KMS-11 (cell line): ENCODE measurements at regions not wholly inside any gene's neighbourhood (a gene's known extent, or its start where the extent isn't known, plus 50 kb on each side); places are given as distances from the start of the nearest gene placed in this dataset.

ENCODE experiments used
- H2AFZ ChIP-seq: fragments of 200-600 bp; sonication (generic); 2 replicates; pipeline ENCODE4 v1.6.1; 2016; ENCODE audit warnings: antibody characterized with exemption, mixed run types, low read depth
- H3K27ac ChIP-seq: fragments of 200-600 bp; sonication (generic); 2 replicates; pipeline ENCODE4 v1.6.1; 2016; ENCODE audit warnings: mild to moderate bottlenecking, mixed run types
- H3K27me3 ChIP-seq: fragments of 200-600 bp; sonication (generic); 2 replicates; pipeline ENCODE4 v1.6.1; 2017; ENCODE audit warnings: mild to moderate bottlenecking, low read depth, mixed run types, moderate library complexity; ENCODE audit not compliant: insufficient read depth
- H3K36me3 ChIP-seq: fragments of 200-600 bp; sonication (generic); 2 replicates; pipeline ENCODE4 v1.6.1; 2017; ENCODE audit warnings: mild to moderate bottlenecking, mixed run types; ENCODE audit not compliant: insufficient read depth
- H3K4me1 ChIP-seq: fragments of 200-600 bp; sonication (generic); 2 replicates; pipeline ENCODE4 v1.6.1; 2016; ENCODE audit warnings: mild to moderate bottlenecking, low read depth, mixed run types; ENCODE audit not compliant: poor library complexity, severe bottlenecking
- H3K4me2 ChIP-seq: fragments of 200-600 bp; sonication (generic); 2 replicates; pipeline ENCODE4 v1.7.0; 2016; ENCODE audit warnings: mild to moderate bottlenecking, mixed run types
- H3K4me3 ChIP-seq: fragments of 200-600 bp; sonication (generic); IDR thresholded peaks from 2 replicates; pipeline ENCODE4 v1.6.1; 2017; ENCODE audit warnings: low read depth, low read length, mixed read lengths; ENCODE audit not compliant: insufficient read depth
- H3K79me2 ChIP-seq: fragments of 200-600 bp; sonication (generic); 2 replicates; pipeline ENCODE4 v1.6.1; 2016; ENCODE audit warnings: low read depth, mixed run types; ENCODE audit not compliant: insufficient read depth
- H3K9ac ChIP-seq: fragments of 200-600 bp; sonication (generic); 2 replicates; pipeline ENCODE4 v1.6.1; 2016; ENCODE audit warnings: mild to moderate bottlenecking, mixed run types
- H4K20me1 ChIP-seq: fragments of 200-600 bp; sonication (generic); 2 replicates; pipeline ENCODE4 v1.6.1; 2016; ENCODE audit warnings: mild to moderate bottlenecking, mixed run types; ENCODE audit not compliant: insufficient read depth
- CTCF ChIP-seq: fragments of 200-600 bp; sonication (generic); conservative IDR thresholded peaks from 2 replicates; pipeline ENCODE4 v1.6.1; 2017; ENCODE audit warnings: low read depth, mild to moderate bottlenecking, antibody characterized with exemption, low read length, moderate library complexity, mixed read lengths

- no peak overlapping the region for H3K9ac ChIP-seq
- H3K4me3 ChIP-seq: no peak overlapping the region
- no peak overlapping the region for H3K4me2 ChIP-seq
- no peak for TF ChIP-seq CTCF
- H3K79me2 ChIP-seq: no peaks in the 10 kb centered on the region
- H3K27ac ChIP-seq: no peak overlapping the region
- H4K20me1 ChIP-seq: no peaks in the 10 kb centered on the region
- no peaks in the 10 kb centered on the region for H3K4me1 ChIP-seq
- no peaks in the 10 kb centered on the region for H3K36me3 ChIP-seq
- no peaks in the 10 kb centered on the region for H3K27me3 ChIP-seq
- H2AFZ ChIP-seq: no peak overlapping the region
Measured at GRCh38 chr4:166421556-166422156, 548.6 kb downstream of the TLL1 start.

DNA sequence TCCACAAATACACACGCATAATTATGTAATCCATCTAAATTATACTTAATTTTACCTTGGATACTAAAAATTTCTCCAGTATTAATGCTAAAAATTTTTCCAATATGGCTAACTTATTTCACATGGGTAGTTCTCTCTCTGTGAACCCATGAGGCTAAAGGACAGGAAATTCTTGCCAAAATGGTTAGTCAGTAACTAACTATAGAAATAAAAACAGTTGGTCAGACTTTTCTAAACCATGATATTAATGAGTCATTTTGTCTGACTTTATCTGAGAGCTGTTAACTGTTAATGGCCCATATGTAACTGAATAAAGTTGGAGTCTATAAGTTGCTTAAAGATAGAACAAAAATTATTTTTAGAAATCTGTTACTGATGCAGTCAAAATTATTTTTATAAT, 549.4 kb downstream of the TLL1 start:
- no peak overlapping the region for H3K9ac ChIP-seq
- no peaks in the 10 kb centered on the region for H3K79me2 ChIP-seq
- H3K4me2 ChIP-seq: no peak overlapping the region
- H2AFZ ChIP-seq: no peak overlapping the region
- no peak overlapping the region for H3K4me3 ChIP-seq
- no peaks in the 10 kb centered on the region for H3K4me1 ChIP-seq
- no peaks in the 10 kb centered on the region for H3K27me3 ChIP-seq
- no peak overlapping the region for H3K27ac ChIP-seq
- H4K20me1 ChIP-seq: no peaks in the 10 kb centered on the region
- no peak for TF ChIP-seq CTCF
- no peaks in the 10 kb centered on the region for H3K36me3 ChIP-seq

DNA sequence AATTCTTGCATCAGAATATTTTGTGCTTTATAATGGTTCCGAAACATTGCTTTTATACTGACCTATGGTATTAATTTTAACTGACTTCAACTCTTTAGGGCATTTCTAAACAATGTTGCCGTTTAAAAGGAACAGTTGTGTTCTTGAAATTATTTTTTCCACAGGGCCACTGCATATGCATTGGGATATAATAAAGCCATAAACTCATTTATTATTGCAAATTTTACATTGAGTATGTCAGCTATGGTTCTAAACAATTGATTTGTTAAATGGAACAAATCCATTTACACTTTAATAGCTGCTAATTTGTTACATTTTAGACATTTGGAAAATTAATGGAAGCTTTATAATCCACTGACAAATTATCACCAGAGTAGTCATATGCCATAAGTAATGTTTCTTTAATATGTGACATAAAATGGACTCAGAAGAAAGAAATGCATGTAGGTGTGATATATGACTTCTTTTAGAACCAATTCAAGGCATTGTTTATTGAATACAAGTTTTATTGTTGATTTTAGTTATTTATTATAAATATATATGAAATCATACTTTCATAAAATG, 553.3 kb downstream of the TLL1 start:
- Histone ChIP-seq H3K79me2 (no peaks in the 10 kb centered on the region), H3K27ac (no peak overlapping the region), H3K4me2 (no peak overlapping the region), H3K27me3 (no peaks in the 10 kb centered on the region), H4K20me1 (no peaks in the 10 kb centered on the region), H3K4me1 (no peaks in the 10 kb centered on the region), H3K9ac (no peak overlapping the region), H3K36me3 (no peaks in the 10 kb centered on the region), H3K4me3 (no peak overlapping the region), H2AFZ (no peak overlapping the region)
- TF ChIP-seq CTCF: no peak

- H3K27me3 ChIP-seq: no peaks in the 10 kb centered on the region
- H4K20me1 ChIP-seq: no peaks in the 10 kb centered on the region
- no peak overlapping the region for H3K4me2 ChIP-seq
- H2AFZ ChIP-seq: no peak overlapping the region
- no peak overlapping the region for H3K4me3 ChIP-seq
- TF ChIP-seq CTCF: no peak
- H3K79me2 ChIP-seq: no peaks in the 10 kb centered on the region
- no peak overlapping the region for H3K9ac ChIP-seq
- no peaks in the 10 kb centered on the region for H3K4me1 ChIP-seq
- H3K36me3 ChIP-seq: no peaks in the 10 kb centered on the region
- no peak overlapping the region for H3K27ac ChIP-seq
Measured at GRCh38 chr4:166432125-166432524, 559.1 kb downstream of the TLL1 start.
